ENCODE measurements at regions not wholly inside any gene's neighbourhood (a gene's known extent, or its start where the extent isn't known, plus 50 kb on each side); places are given as distances from the start of the nearest gene placed in this dataset.
"Not testable (repeated sequence)": the region's sequence is repeated elsewhere in the genome, so short reads cannot be mapped to it uniquely, and the experiment has no call there.

DNA sequence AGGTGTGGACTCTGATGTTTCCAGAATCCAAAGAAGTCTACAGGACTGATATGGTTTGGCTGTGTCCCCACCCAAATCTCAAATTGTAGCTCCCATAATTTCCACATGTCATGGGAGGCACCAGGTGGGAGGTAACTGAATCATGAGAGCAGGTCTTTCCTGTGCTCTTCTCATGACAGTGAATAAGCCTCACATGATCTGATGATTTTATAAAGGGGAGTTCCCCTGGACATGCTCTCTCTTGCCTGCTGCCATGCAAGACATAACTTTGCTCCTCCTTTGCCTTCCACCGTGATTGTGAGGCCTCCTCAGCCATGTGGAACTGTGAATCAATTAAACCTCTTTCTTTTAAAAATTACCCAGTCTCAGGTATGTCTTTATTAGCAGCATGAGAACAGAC, 1205.3 kb downstream of the SLC16A7 start:
- not testable (repeated sequence) for DNase-seq

DNA sequence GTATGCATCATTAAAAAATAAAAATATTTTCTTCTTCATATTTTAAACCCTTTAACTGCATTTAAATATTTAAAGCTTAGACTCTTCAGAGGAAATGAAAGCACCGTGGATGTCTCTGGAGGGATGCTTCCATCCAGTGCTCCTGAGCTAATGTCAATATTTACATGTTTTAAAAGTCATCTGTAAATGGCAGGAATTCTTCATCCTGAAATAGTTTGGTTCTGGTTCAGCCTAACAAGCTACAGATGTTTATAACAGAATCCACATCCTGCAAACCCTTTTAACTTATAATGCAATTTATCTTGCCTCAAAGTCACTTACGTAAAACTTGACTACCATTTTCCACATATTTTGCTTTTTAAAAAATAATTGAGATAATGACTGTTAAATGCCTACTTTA, 1207.3 kb downstream of the SLC16A7 start:
- no peak for DNase-seq

DNA sequence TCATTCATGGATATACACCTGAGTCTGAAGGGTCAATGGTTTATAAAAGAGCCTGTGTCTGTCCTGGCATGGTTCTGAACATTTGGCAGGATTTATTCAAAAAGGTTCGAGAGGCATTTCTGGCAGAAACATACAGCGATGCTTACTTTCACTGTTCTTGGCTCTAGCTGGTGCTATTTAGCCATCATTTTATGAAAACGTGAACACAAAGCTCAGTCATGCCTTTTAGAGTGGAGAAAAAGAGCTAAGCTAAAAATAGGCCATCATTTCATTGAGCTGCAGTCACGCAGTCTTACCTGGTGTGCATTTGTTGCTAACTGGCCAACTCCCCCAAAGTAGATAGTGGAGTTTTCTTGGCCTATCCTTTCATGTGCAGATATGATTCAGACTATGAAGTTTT, 1209.5 kb downstream of the SLC16A7 start:
- no peak for DNase-seq

DNA sequence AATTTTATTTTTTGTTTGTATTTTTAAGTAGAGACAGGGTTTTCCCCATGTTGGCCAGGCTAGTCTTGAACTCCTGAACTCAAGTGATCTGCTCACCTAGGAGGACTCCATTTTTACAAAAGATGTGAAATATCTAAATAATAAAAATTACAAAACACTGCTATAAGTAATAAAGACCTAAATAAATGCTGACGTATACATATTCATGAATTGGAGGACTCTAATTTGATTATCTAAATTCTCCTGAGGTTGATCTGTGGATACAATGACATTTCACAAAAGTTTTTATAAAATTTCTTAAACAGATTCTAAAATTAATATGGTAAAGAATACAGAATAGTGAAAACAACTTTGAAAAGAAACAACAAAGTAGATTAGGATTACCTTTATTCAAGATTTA, 1224.0 kb downstream of the SLC16A7 start:
- DNase-seq = no peak

DNA sequence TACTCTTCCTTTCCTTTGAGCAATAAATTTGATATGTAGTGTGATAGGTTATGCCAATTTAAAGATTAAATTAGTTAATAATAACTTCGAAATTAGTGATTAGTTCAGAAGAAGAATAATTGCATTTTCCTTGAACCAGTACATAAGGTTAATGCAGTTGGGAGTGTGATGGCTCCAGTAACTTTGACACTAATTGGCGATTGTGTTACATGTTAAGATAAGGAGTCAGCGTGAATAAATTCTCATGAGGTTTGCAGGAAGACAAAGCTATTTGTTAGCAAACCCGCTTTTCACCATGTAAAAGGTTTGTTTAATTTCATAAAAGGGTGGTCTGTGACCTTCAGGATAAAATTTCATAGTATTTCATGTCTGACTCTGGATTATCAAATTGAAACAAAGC, 1226.8 kb downstream of the SLC16A7 start:
- no peak for DNase-seq

DNA sequence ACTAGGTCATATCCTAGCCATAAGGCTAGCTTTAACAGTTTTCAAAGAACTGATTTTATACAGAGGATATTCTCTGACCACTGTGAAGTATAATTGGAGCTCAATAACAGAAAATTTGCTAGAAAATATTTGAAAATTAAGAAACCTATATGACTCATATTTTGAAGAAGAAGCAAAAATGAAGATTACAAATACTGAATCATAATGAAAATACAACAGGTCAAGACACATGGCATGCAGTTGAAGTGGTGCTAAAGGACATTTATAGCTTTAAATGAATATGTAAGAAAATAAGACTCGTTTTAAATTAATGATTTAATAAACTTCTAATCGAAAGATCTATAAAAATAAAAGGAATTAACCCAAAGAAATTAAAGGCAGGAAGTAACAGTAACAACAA, 1234.6 kb downstream of the SLC16A7 start:
- DNase-seq = no peak

DNA sequence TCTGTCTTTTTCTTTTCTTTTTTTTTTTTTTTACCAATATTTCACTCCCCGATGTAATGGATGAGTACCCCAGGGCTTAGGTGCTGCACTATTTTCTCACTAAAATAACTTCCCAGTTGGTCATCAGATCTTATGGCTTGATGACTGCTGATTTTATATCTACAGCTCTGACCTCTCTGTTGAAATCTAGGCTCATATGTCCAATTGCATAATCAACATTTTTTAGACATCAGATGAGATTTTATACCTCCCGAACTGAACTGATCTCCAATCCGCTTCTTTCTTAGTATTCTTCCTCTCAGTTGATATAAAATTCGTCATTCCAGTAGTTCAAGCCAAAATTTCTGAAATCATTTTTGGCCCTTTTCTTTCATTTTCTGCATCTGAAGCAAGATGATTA, 1236.5 kb downstream of the SLC16A7 start:
- no peak for DNase-seq

DNA sequence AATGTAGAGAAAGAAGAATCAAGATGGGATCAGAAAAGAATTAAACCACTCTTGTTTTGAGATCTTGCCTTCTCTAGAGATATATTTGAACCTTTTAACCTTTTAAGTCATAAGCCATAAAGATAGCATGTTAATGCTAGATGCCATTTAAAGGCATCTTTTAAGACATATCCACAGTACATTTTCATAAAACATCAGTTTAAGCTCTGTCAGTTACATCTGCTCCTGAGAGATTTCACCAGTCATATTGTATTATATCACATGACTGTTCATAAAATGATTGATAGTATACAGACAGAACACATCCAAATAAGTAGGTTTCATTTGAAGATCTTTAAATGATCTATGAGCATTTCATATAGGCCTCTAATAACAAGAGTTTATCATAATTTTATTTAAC, 1238.5 kb downstream of the SLC16A7 start:
- DNase-seq = no peak

DNA sequence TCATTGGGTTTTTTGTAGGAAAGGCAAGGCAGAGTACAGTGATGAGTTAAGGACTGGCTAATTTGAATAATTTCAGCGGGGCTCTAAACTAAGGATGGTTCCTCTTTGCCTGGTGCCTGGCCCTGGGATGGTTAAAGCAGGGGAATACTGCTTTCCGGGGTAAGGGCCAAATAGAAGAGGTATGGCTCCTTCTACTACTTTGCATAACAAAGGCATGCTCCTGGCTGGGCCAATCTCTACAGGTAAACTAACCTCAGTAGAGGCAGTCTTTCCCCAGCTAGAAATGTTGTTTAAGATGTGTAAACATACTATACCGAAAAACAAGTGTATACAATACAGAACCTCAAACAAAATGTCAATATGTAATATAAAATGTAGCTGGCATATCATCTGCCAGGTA, 1239.0 kb downstream of the SLC16A7 start:
- DNase-seq = no peak

DNA sequence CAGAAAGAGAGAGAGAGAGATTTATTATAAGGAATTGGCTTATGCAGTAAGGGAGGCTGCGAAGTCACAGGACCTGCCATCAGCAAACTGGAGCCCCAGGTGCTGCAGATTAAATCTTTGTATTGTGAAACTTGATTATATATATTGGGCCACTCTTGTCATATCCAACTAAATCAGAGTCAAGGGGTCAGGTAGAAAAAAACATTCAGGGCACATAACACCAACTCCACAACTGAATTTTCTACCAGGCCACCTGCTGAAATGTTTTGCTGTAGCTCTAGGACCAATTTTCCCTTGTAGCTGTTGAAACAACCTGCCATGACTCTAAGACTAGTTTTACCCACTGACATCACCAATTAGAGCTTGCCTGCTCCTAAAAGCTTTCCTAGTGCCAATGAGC, 1240.8 kb downstream of the SLC16A7 start:
- DNase-seq = no peak

DNA sequence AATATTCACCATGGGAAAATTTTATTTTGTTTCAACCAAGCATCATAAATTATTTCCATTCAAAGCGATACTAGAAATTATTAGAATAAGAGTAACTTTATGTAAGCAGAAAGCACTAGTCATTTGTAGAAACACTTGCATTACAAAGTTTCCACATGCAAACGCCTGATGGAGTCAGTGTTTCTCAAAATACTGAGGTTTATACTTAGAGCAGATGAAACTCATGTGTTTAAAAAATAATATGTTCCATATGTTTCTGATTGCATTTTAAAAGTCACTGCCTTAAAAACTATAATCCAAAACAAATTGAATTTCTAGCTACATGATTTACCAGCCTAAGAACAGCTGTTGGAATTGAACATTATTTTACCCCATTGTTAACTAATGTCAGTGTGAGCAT, 1246.4 kb downstream of the SLC16A7 start:
- DNase-seq = no peak

DNA sequence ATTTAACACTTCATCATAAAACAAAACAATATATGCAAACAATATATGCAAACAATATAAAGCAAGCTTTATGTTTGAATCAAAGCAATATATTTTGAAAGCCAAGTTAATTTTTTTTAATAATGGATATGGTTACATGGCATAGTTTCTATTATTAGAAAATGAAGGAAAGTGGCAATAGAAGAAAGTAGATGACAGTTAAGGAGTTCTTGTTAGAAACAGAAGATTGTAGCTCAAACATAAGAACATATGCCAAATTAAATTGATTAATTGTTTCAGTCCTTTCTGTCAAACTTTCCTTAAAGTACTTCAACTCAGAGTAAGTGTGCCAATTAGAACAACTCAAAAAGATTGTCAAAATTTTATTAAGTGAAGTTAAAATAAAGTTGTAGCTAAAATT, 1248.3 kb downstream of the SLC16A7 start:
- DNase-seq = no peak

DNA sequence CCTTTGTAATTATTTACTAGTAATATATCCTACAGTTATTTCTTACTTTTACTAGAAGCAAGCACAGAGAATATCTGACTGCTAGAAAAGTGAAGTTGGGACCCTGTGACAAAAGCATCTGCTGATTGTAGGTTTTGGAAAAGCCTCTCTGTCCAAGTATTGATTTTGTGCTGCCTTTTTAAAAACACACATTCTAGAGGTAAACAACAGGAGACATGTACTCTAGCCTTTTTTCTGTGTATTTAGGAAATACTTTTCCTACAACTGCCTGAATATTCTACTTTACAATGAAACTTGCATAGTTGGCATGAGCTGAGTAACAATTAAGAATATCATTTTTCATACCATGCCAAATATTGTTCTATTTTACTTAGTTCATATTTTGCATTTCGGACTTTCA, 1249.0 kb downstream of the SLC16A7 start:
- no peak for DNase-seq

DNA sequence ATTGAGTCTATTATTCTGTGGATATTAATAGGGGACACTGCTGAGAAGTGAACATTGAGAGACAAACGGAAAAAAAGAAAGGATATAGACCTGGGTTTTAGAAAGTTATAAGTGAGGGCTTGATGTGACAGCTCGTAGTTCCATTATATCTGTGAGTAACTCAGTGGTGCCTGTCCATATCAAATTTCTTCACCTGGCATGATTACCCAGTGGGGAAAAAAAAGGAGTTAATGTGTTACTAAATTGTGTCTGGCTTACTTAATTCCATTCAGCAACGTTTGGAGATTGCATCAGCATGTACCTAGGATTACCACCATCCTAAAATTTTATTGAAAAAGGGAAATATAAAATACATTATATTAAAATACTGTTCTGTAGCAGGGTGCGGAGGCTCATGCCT, 1249.9 kb downstream of the SLC16A7 start:
- DNase-seq = no peak

DNA sequence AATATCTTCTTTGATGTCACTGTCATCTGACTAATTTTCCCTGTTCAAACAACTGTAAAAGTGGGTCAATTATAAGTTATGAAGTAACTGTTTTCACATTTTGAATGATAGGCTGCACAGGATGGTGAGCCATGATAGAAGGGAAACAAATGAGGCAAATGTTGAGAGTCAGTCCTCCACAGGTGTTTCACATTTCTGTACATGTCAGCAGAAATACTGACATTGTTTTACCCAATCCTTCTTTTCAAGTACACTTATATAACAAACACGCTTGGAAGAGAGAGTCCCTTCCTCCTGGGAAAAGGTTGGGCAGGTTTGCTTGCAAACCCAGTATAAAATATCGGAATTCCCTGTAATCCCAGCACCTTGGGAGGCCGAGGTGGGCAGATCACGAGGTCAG, 1251.5 kb downstream of the SLC16A7 start:
- DNase-seq = no peak

DNA sequence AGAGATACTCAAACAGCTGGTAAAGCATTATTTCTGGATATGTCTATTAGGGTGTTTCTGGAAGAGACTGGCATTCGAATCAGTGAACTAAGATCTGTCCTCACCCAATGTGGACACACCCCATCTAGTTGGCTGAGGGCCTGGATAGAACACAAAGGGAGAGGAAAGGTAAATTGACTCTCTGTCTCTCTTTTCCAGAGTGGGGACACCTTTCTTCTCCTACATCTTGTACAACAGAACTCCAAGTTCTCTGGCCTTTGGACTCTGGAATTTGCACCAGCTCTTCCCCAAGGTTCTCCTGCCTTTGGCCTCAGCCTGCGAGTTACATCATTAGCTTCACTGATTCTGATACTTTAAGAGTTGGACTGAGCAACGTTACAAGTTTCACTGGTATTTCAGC, 1253.9 kb downstream of the SLC16A7 start:
- DNase-seq = no peak

DNA sequence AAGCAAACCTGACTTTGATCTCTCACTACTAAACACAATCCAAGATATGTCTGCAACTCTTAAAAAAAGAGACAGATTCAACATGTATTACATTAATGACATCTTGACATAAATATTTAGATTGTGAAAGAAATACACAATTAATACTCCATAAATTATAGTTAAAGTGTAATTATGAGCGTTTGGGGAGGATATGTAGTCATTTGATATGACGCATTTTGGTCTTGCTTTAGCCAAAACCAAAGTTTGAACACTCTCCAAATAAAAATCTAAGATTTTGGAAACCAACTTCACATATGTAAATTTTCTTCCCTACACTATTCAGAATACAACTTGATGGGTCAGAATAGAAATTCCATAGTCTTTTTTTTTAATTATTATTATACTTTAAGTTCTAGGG, 1257.6 kb downstream of the SLC16A7 start:
- DNase-seq = no peak

DNA sequence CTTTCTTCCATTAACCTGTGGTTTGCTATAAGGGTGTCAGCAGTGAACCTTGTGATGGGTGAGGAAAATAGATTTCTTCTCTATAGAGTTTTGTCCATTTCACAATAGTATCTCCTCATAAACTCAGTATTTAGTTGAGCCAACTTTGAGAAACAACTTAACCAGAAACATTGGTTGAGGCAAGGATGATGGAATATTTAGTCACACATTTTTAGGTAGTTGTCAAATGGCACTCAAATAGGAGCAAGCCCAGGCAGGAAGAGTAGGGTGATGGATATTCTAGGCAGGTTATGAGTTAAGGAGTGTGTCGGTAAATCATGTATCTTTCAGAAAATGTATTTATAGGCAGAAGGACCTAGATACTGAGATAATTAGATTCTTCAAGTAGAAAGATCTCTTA, 1267.6 kb downstream of the SLC16A7 start:
- no peak for DNase-seq

DNA sequence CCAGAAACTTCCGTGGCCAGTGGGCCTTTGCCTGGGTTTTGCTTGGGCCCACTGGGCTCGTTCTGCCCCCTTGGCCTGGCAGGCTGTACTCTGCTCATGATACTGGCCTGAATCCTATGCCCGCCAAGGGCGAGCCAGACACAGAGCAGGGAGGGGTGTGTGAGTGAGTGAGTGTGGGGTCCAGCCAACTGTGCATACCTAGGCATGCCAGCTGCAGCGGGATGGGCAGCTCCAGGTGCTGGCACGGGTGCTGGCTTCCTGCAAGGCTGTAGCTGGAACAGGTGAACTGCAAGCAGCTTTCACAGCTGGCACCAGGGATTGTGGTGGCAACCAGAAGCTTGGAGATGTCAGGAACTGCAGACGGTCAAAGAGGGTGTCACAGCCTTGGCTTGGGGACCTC, 1276.4 kb downstream of the SLC16A7 start:
- no peak for DNase-seq

DNA sequence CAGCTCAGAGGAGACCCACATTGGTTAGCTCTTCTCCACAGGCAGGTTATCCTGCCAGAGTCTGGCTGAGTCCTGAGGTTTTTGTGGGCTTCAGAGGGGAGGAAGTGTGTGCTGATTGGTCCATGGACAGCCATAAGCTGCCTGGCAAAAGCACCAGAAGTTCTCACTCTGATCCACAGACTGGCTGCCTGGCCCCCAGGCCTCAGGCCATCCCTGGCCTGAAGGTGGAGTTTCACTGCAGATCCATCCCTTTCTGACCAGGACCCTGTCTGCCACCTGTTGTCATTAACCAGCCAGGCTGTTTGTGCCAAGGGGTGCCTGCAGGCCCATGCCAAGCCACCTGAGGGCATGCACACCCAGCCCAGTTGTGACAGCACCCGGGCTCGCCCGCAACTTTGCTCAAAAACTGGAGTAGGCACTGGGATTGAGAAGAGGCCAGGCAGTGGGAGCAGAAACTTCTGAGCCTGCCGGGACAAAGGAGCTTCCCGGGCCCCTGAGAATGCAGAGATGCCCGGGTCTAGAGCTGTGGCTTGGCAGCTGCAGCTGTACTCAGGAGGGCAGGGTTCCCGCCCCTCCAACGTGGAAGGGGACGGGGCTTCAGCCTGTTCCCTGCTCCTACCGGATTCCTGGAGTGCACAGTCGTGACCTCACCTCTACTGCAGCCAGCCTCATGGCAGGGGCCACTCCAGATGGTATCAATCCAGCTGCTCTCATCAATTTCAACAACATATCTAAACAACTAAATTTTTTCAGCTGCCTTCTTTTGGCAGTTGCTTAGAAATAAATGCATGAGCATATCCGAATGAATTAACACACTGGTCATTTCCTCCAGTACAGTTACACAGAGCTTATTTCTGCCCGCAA, 1277.3 kb downstream of the SLC16A7 start:
- no peak for DNase-seq

DNA sequence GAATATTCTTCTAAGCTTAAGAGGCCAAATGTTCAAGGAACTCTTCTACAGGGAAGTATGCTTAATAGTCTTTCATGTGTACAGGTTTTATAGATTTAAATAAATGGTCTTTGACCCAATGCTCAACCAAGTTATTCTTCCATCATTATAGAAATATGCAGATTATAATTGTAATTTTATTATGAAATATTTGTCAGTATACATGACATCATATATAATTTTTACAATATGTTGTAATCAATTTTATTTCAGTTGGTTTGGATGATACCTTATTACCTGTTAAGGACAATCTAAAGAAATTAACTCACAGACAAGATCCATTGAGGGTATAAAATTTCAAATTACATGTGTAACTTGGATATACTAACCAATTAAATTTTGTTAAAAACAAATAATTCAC, 1278.3 kb downstream of the SLC16A7 start:
- no peak for DNase-seq

DNA sequence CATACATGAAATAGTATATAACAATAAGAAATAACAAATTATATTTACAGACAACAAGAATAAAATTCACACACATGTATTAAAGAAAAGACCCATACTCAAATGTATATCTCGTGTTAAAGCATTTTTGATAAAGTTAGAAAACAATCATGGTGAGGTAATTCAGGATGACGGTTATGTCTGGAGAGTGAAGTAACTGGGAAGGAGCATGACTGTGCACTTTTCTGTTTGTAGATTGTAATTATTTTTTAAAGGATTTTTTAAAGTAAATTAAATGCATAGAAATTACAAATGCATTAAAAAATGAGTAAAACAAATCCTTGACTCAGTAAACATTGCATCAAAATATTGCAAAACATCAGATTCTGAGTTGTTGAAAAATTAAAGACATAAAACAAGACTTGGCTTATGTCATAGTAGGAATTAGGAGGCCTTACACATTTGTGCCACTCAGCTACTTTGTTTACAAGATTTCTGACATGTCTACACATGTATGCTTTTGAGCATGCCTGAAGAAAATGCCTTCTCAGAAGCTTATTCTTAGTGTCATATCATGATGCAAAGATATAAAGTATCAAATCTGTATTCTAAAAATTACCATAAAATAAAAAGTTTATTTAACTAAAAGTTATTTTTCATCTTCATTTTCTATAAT, 1325.1 kb downstream of the SLC16A7 start:
- no peak for DNase-seq

DNA sequence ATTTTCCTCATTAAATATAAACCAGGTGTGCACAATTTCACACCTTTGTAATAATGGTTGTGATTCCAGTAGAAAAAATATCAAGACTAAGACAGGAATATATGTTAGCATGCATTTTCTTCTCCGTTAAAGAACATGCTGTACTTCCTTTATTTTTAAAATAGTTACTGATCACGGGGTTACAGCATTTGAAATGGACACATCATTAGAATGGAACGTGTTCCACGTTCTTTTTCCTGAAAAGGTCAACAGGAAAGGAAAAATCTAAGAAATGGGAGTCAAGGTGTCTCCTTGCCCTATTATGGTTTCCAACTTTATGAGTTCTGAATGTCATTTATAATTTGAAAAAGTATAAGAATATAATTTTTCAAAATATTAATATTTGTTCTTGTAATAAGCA, 1325.7 kb downstream of the SLC16A7 start:
- DNase-seq = no peak

DNA sequence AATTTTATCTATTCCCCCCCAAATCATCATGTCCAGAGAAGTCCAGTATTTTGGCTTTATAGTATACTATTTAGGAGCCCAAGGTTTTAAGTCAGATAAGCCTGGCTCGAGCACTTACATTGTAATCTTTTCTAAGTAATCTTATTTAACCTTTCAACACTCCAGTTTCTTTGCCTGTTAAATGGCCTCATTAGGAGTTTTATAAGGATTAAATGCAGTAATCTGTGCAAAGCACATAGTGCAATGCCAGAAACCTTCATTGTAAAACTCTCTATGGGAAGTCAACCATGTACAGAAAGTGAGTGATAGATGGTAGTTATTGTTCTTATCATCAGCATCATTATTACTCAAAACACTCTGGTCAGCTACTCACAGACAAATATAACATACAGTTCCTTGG, 1330.4 kb downstream of the SLC16A7 start:
- DNase-seq = no peak

DNA sequence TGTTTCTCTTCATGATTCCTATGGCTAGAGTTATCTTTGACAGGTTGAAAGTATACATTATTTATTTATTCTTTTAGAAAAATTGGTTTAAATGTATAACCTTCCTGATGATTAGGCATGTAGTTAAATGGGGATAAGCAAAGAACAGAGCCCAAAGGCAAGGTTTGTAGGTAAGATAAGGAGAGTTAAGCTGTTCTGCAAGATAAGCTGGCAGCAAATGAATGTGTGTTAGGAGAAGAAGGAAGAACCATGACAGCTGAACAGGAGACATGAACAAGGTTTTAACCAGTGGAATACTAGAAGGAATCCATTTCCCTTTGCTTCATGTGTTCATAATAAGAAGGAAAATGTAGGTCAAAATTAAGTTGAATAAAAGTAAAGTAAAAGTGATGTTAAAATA, 1330.1 kb upstream of the USP15 start:
- DNase-seq = no peak

All from activated CD8-positive, alpha-beta memory T cell treated with anti-CD3 and anti-CD28 coated beads, Interleukin-2, amount 50 U/mL, for 4 hours (primary cell).